Loucy (cell line): ENCODE measurements at regions not wholly inside any gene's neighbourhood (a gene's known extent, or its start where the extent isn't known, plus 50 kb on each side); places are given as distances from the start of the nearest gene placed in this dataset.

ENCODE experiments used
- CTCF ChIP-seq: fragments of 200-600 bp; sonication (generic); conservative IDR thresholded peaks from 2 replicates; pipeline ENCODE4 v1.5.1; 2014; ENCODE audit warnings: mild to moderate bottlenecking, antibody characterized with exemption, low read length
- EZH2phosphoT487 ChIP-seq: fragments of 200-600 bp; IDR thresholded peaks from 2 replicates; pipeline ENCODE4 v1.6.1; 2018; ENCODE audit warnings: antibody characterized with exemption, mild to moderate bottlenecking, moderate library complexity, borderline replicate concordance

- TF ChIP-seq CTCF (no peak), EZH2phosphoT487 (no peak)
These were observed 68.0 kb upstream of the MSX1 start for GRCh38 chr4:4791299-4792111.
